GM18519 (cell line): ENCODE measurements at regions not wholly inside any gene's neighbourhood (a gene's known extent, or its start where the extent isn't known, plus 50 kb on each side); places are given as distances from the start of the nearest gene placed in this dataset.
"Not testable (repeated sequence)": the region's sequence is repeated elsewhere in the genome, so short reads cannot be mapped to it uniquely, and the experiment has no call there.

Experiments used
- ATAC-seq: cut with Tn5 transposase; IDR thresholded peaks from one replicate; pipeline ENCODE4 v1.9.1; 2021; ENCODE audit warnings: mild to moderate bottlenecking, moderate library complexity; ENCODE audit not compliant: unreplicated experiment, low FRiP score

GRCh38 chr10:34058845-34059614 lies 724.6 kb upstream of the NRP1 start:
- ATAC-seq: no peak

- not testable (repeated sequence) for ATAC-seq
Observed at GRCh38 chr10:34055410-34055985, 721.0 kb upstream of the NRP1 start.

- no peak for ATAC-seq
Observed at GRCh38 chr10:34049887-34050286, 715.4 kb upstream of the NRP1 start.

GRCh38 chr10:34049469-34049868 lies 715.0 kb upstream of the NRP1 start:
- no peak for ATAC-seq

GRCh38 chr10:34047389-34047788 lies 712.9 kb upstream of the NRP1 start:
- ATAC-seq: no peak

GRCh38 chr10:34046506-34047034 lies 712.1 kb upstream of the NRP1 start:
- no peak for ATAC-seq

- no peak for ATAC-seq
Observed at GRCh38 chr10:34045571-34046190, 711.2 kb upstream of the NRP1 start.

- ATAC-seq: no peak
Observed at GRCh38 chr10:34041871-34042270, 707.4 kb upstream of the NRP1 start.

- no peak for ATAC-seq
Observed at GRCh38 chr10:34037499-34037898, 703.0 kb upstream of the NRP1 start.

- ATAC-seq: not testable (repeated sequence)
Observed at GRCh38 chr10:34035241-34035790, 700.8 kb upstream of the NRP1 start.

- ATAC-seq: no peak
Observed at GRCh38 chr10:34033078-34033477, 698.6 kb upstream of the NRP1 start.

GRCh38 chr10:34032564-34032963 lies 698.1 kb upstream of the NRP1 start:
- ATAC-seq: no peak

GRCh38 chr10:34031400-34031799 lies 696.9 kb upstream of the NRP1 start:
- no peak for ATAC-seq

GRCh38 chr10:34029455-34029854 lies 695.0 kb upstream of the NRP1 start:
- no peak for ATAC-seq

- ATAC-seq: no peak
Observed at GRCh38 chr10:34028936-34029335, 694.5 kb upstream of the NRP1 start.

- ATAC-seq: no peak
Observed at GRCh38 chr10:34024693-34025425, 690.4 kb upstream of the NRP1 start.

GRCh38 chr10:34024282-34024681 lies 689.8 kb upstream of the NRP1 start:
- no peak for ATAC-seq

GRCh38 chr10:34022195-34022594 lies 687.7 kb upstream of the NRP1 start:
- ATAC-seq: no peak

GRCh38 chr10:34018784-34019183 lies 684.3 kb upstream of the NRP1 start:
- ATAC-seq: no peak

GRCh38 chr10:34018129-34018528 lies 683.7 kb upstream of the NRP1 start:
- ATAC-seq: no peak

GRCh38 chr10:34017281-34017680 lies 682.8 kb upstream of the NRP1 start:
- ATAC-seq: no peak
